HG02610 (cell line): ENCODE measurements at regions not wholly inside any gene's neighbourhood (a gene's known extent, or its start where the extent isn't known, plus 50 kb on each side); places are given as distances from the start of the nearest gene placed in this dataset.

Experiments
- ATAC-seq: cut with Tn5 transposase; IDR thresholded peaks from one replicate; pipeline ENCODE4 v1.9.1; 2021; ENCODE audit warnings: mild to moderate bottlenecking, moderate library complexity; ENCODE audit not compliant: unreplicated experiment

GRCh38 chr5:29897916-29898315 is 1295.6 kb upstream of the CDH6 start:
- ATAC-seq = no peak

GRCh38 chr5:29896646-29897045 is 1296.8 kb upstream of the CDH6 start:
- ATAC-seq = no peak

- ATAC-seq = no peak
Observed at GRCh38 chr5:29894668-29895067, 1298.8 kb upstream of the CDH6 start.

GRCh38 chr5:29889051-29889450 is 1304.4 kb upstream of the CDH6 start:
- no peak for ATAC-seq

- ATAC-seq = no peak
Observed at GRCh38 chr5:29885595-29885994, 1307.9 kb upstream of the CDH6 start.

GRCh38 chr5:29882036-29882435 is 1311.5 kb upstream of the CDH6 start:
- ATAC-seq = no peak

- ATAC-seq = no peak
Observed at GRCh38 chr5:29879401-29879800, 1314.1 kb upstream of the CDH6 start.

- no peak for ATAC-seq
Observed at GRCh38 chr5:29878599-29878998, 1314.9 kb upstream of the CDH6 start.

- no peak for ATAC-seq
Observed at GRCh38 chr5:29867155-29867554, 1326.3 kb upstream of the CDH6 start.

- ATAC-seq = no peak
Observed at GRCh38 chr5:29853711-29854220, 1339.7 kb upstream of the CDH6 start.

GRCh38 chr5:29852329-29852728 is 1341.2 kb upstream of the CDH6 start:
- no peak for ATAC-seq

- ATAC-seq = no peak
Observed at GRCh38 chr5:29845206-29845605, 1348.3 kb upstream of the CDH6 start.

GRCh38 chr5:29833394-29833793 is 1360.1 kb upstream of the CDH6 start:
- ATAC-seq = no peak

GRCh38 chr5:29822521-29822920 is 1371.0 kb upstream of the CDH6 start:
- ATAC-seq = no peak

GRCh38 chr5:29811914-29812679 is 1381.4 kb upstream of the CDH6 start:
- ATAC-seq = no peak

- no peak for ATAC-seq
Observed at GRCh38 chr5:29805804-29806203, 1387.7 kb upstream of the CDH6 start.

- ATAC-seq = no peak
Observed at GRCh38 chr5:29800752-29801151, 1392.7 kb upstream of the CDH6 start.

- ATAC-seq = no peak
Observed at GRCh38 chr5:29796013-29796412, 1397.5 kb upstream of the CDH6 start.

- ATAC-seq = no peak
Observed at GRCh38 chr5:29795096-29795652, 1398.3 kb upstream of the CDH6 start.

GRCh38 chr5:29794141-29794787 is 1399.2 kb upstream of the CDH6 start:
- no peak for ATAC-seq

GRCh38 chr5:29790281-29790680 is 1403.2 kb upstream of the CDH6 start:
- ATAC-seq = no peak

GRCh38 chr5:29780401-29780800 is 1413.1 kb upstream of the CDH6 start:
- ATAC-seq = no peak
